HG03457 (cell line): ENCODE measurements at regions not wholly inside any gene's neighbourhood (a gene's known extent, or its start where the extent isn't known, plus 50 kb on each side); places are given as distances from the start of the nearest gene placed in this dataset.
"Not testable (repeated sequence)": the region's sequence is repeated elsewhere in the genome, so short reads cannot be mapped to it uniquely, and the experiment has no call there.

Source experiments
- ATAC-seq: cut with Tn5 transposase; IDR thresholded peaks from one replicate; pipeline ENCODE4 v1.9.1; 2021; ENCODE audit warnings: moderate number of reproducible peaks; ENCODE audit not compliant: unreplicated experiment

GRCh38 chr6:145540741-145541140, 194.6 kb downstream of the EPM2A start:
- ATAC-seq = no peak

- ATAC-seq = no peak
Observed at GRCh38 chr6:145544041-145544440, 191.3 kb downstream of the EPM2A start.

- no peak for ATAC-seq
Observed at GRCh38 chr6:145544514-145544913, 190.8 kb downstream of the EPM2A start.

GRCh38 chr6:145546265-145546664, 189.1 kb downstream of the EPM2A start:
- ATAC-seq = no peak

- no peak for ATAC-seq
Observed at GRCh38 chr6:145547594-145548335, 187.6 kb downstream of the EPM2A start.

- ATAC-seq = no peak
Observed at GRCh38 chr6:145548933-145549648, 186.2 kb downstream of the EPM2A start.

GRCh38 chr6:145551164-145551563, 184.2 kb downstream of the EPM2A start:
- ATAC-seq = no peak

GRCh38 chr6:145555084-145555483, 180.2 kb downstream of the EPM2A start:
- no peak for ATAC-seq

- no peak for ATAC-seq
Observed at GRCh38 chr6:145557474-145557873, 177.8 kb downstream of the EPM2A start.

GRCh38 chr6:145559836-145560235, 175.5 kb downstream of the EPM2A start:
- no peak for ATAC-seq

GRCh38 chr6:145561095-145562072, 173.9 kb downstream of the EPM2A start:
- ATAC-seq = no peak

- ATAC-seq = no peak
Observed at GRCh38 chr6:145562771-145563615, 172.3 kb downstream of the EPM2A start.

GRCh38 chr6:145564553-145564952, 170.8 kb downstream of the EPM2A start:
- no peak for ATAC-seq

- no peak for ATAC-seq
Observed at GRCh38 chr6:145567684-145568252, 167.6 kb downstream of the EPM2A start.

GRCh38 chr6:145569140-145569539, 166.2 kb downstream of the EPM2A start:
- no peak for ATAC-seq

GRCh38 chr6:145570336-145570735, 165.0 kb downstream of the EPM2A start:
- ATAC-seq = not testable (repeated sequence)

GRCh38 chr6:145574269-145574668, 161.1 kb downstream of the EPM2A start:
- not testable (repeated sequence) for ATAC-seq
